Activated CD8-positive, alpha-beta T cell treated with anti-CD3 and anti-CD28 coated beads for 36 hours (primary cell): ENCODE measurements at regions not wholly inside any gene's neighbourhood (a gene's known extent, or its start where the extent isn't known, plus 50 kb on each side); places are given as distances from the start of the nearest gene placed in this dataset.

ENCODE experiments used
- ATAC-seq: fragments of 200-7000 bp; cut with Tn5 transposase; one replicate; pipeline ENCODE4 v1.10.0; 2021; ENCODE audit warnings: mild to moderate bottlenecking, moderate library complexity
- CTCF ChIA-PET: fragments of 350-600 bp; sonication (Branson Sonifier 250); formaldehyde crosslinking; loops from one replicate; lab custom pipeline; 2021; ENCODE audit warnings: antibody characterized with exemption; lab: Charles Lee
- POLR2A ChIA-PET: fragments of 350-600 bp; sonication (Branson Sonifier 250); formaldehyde crosslinking; loops from one replicate; lab custom pipeline; 2021; ENCODE audit warnings: antibody characterized with exemption; lab: Charles Lee
- DNase-seq: peaks from one replicate; pipeline ENCODE4 v3.0.0-alpha.2; 2020
- H3K27ac Mint-ChIP-seq: one replicate; pipeline ENCODE4 v1.8.0; 2021; ENCODE audit warnings: mild to moderate bottlenecking, mixed read lengths
- H3K27me3 Mint-ChIP-seq: one replicate; pipeline ENCODE4 v1.8.0; 2021; ENCODE audit warnings: mixed read lengths
- H3K36me3 Mint-ChIP-seq: one replicate; pipeline ENCODE4 v1.8.0; 2021; ENCODE audit warnings: low read depth, mixed read lengths
- H3K4me1 Mint-ChIP-seq: one replicate; pipeline ENCODE4 v1.8.0; 2021; ENCODE audit warnings: low read depth, mixed read lengths
- H3K4me3 Mint-ChIP-seq: one replicate; pipeline ENCODE4 v1.8.0; 2021; ENCODE audit warnings: mild to moderate bottlenecking, moderate library complexity, mixed read lengths
- H3K9me3 Mint-ChIP-seq: one replicate; pipeline ENCODE4 v1.8.0; 2021; ENCODE audit warnings: mixed read lengths
- intact Hi-C: fragments of 100-400 bp; cut with micrococcal nuclease; formaldehyde crosslinking; loops from one replicate; pipeline ENCODE4 v1.10.0; 2022
- TF ChIP-seq, protein P1 (sequence below): fragments of 200-600 bp; IDR thresholded peaks from one replicate; pipeline ENCODE4 v1.8.0; 2022; ENCODE audit warnings: antibody characterized with exemption, mild to moderate bottlenecking

GRCh38 chr7:135833642-135834041 lies 85.0 kb upstream of the FAM180A start:
- no peak overlapping the region for H3K4me3 Mint-ChIP-seq
- H3K36me3 Mint-ChIP-seq: no peaks in the 10 kb centered on the region
- no peak for ATAC-seq
- no peak overlapping the region for H3K27ac Mint-ChIP-seq
- CTCF ChIA-PET: interaction anchor here (1.6 kb wide), 1 partner anchor 32 kb away, joined by 7 read pairs; no protein-coding TSS in a partner anchor
- H3K9me3 Mint-ChIP-seq: no peaks in the 10 kb centered on the region
- peaks cover 7% of the 10 kb centered on the region for H3K4me1 Mint-ChIP-seq
- POLR2A ChIA-PET: interaction anchor here (0.6 kb wide), 1 partner anchor 763 kb away, joined by 3 read pairs; no protein-coding TSS in a partner anchor
- TF ChIP-seq, protein P1, sequence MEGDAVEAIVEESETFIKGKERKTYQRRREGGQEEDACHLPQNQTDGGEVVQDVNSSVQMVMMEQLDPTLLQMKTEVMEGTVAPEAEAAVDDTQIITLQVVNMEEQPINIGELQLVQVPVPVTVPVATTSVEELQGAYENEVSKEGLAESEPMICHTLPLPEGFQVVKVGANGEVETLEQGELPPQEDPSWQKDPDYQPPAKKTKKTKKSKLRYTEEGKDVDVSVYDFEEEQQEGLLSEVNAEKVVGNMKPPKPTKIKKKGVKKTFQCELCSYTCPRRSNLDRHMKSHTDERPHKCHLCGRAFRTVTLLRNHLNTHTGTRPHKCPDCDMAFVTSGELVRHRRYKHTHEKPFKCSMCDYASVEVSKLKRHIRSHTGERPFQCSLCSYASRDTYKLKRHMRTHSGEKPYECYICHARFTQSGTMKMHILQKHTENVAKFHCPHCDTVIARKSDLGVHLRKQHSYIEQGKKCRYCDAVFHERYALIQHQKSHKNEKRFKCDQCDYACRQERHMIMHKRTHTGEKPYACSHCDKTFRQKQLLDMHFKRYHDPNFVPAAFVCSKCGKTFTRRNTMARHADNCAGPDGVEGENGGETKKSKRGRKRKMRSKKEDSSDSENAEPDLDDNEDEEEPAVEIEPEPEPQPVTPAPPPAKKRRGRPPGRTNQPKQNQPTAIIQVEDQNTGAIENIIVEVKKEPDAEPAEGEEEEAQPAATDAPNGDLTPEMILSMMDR: no peak
- intact Hi-C loops: no loop called here
- peaks cover 2% of the 10 kb centered on the region for H3K27me3 Mint-ChIP-seq
- DNase-seq: no peak

GRCh38 chr7:135831455-135832195 lies 83.0 kb upstream of the FAM180A start:
- H3K27me3 Mint-ChIP-seq: peaks cover 2% of the 10 kb centered on the region
- ChIA-PET POLR2A (no interaction called here), CTCF (no interaction called here)
- peak; percentile 45 for ATAC-seq
- intact Hi-C loops: no loop called here
- DNase-seq: no peak
- no peaks in the 10 kb centered on the region for H3K36me3 Mint-ChIP-seq
- no peaks in the 10 kb centered on the region for H3K9me3 Mint-ChIP-seq
- peaks cover 7% of the 10 kb centered on the region for H3K4me1 Mint-ChIP-seq
- H3K27ac Mint-ChIP-seq: no peak overlapping the region
- H3K4me3 Mint-ChIP-seq: no peak overlapping the region
- TF ChIP-seq, protein P1: no peak

DNA sequence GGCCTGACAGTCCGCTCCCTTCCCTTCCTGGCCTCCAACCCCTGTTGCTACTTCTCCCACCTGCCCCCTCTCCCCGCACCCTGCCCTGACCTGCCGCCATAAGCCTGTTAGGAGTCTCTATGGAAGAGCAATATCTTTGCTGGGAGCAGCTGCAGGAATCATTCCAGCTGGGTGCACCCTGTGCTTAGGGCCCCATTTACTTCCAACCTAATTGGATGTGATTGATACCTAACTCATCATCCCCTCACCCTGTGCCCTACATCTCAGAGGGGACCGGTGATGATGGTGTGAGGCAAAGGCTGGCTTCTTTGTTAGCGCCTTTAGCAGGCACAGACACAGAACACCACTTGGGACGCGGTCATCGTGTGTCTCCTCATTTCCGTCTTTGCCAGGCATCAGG lies 80.0 kb upstream of the FAM180A start:
- no peak for ATAC-seq
- no peaks in the 10 kb centered on the region for H3K36me3 Mint-ChIP-seq
- POLR2A ChIA-PET: no interaction called here
- CTCF ChIA-PET: no interaction called here
- TF ChIP-seq, protein P1: no peak
- no peak overlapping the region for H3K4me3 Mint-ChIP-seq
- H3K4me1 Mint-ChIP-seq: peaks cover 7% of the 10 kb centered on the region
- intact Hi-C loops: no loop called here
- H3K27ac Mint-ChIP-seq: no peak overlapping the region
- H3K9me3 Mint-ChIP-seq: no peaks in the 10 kb centered on the region
- peaks cover 2% of the 10 kb centered on the region for H3K27me3 Mint-ChIP-seq
- DNase-seq: no peak

GRCh38 chr7:135827391-135827790 lies 78.8 kb upstream of the FAM180A start:
- TF ChIP-seq, protein P1: no peak
- ATAC-seq (no peak), DNase-seq (no peak)
- Mint-ChIP-seq H3K4me1 (peaks cover 7% of the 10 kb centered on the region), H3K9me3 (no peaks in the 10 kb centered on the region), H3K36me3 (no peaks in the 10 kb centered on the region), H3K4me3 (no peak overlapping the region), H3K27ac (no peak overlapping the region), H3K27me3 (peaks cover 5% of the 10 kb centered on the region)
- ChIA-PET POLR2A (no interaction called here), CTCF (no interaction called here)
- intact Hi-C loops: no loop called here

DNA sequence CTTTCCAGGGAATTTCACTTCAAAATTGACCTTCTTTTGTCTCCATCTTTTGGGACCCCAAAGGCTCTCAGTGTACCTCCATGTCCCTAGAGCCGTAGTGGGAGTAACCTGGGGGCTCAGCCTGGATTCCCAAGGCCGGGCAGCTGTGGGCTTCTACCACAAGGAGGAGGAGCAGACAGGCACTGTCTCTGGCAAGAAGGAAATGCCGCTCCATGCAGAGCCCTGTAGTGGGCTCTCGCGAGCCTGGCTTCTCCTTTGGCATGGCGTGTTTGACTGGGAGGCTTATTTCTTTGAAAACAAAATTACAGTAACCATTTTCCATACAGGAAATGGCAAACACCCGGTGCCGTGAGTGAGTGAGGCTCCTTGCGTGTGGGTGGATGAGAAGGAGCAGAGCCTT lies 76.8 kb upstream of the FAM180A start:
- Mint-ChIP-seq H3K4me1 (no peaks in the 10 kb centered on the region), H3K4me3 (no peak overlapping the region), H3K36me3 (no peaks in the 10 kb centered on the region), H3K27me3 (peaks cover 3% of the 10 kb centered on the region), H3K9me3 (no peaks in the 10 kb centered on the region), H3K27ac (no peak overlapping the region)
- ATAC-seq: no peak
- intact Hi-C loops: no loop called here
- TF ChIP-seq, protein P1: no peak
- POLR2A ChIA-PET: no interaction called here
- CTCF ChIA-PET: no interaction called here
- DNase-seq: no peak
